NCI-H524 treated with DMSO at 0.1 percent for 48 hours (cell line): ENCODE measurements at regions not wholly inside any gene's neighbourhood (a gene's known extent, or its start where the extent isn't known, plus 50 kb on each side); places are given as distances from the start of the nearest gene placed in this dataset.
"Not testable (repeated sequence)": the region's sequence is repeated elsewhere in the genome, so short reads cannot be mapped to it uniquely, and the experiment has no call there.

ENCODE experiments used
- DNase-seq: peaks from one replicate; lab custom pipeline; 2025; lab: John Stamatoyannopoulos, UW

DNA sequence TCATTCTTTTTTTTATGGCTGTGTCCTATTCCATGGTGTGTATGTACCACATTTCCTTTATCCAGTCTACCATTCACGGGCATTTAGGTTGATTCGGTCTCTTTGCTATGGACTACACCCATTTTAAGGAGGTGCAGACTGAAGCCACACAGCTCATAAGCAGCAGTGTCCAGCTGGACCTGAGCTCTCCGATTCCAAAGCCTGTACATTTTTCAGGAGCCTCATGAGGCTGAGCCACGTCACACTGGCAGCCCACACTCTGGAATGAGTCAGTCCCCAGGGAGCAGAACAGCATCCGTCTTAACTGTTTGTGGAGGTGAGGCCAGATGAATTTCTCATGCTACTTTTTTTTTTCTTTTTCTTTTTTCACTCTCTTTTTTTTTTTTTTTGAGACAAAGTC lies 116.1 kb downstream of the C16orf95 start:
- no peak for DNase-seq

DNA sequence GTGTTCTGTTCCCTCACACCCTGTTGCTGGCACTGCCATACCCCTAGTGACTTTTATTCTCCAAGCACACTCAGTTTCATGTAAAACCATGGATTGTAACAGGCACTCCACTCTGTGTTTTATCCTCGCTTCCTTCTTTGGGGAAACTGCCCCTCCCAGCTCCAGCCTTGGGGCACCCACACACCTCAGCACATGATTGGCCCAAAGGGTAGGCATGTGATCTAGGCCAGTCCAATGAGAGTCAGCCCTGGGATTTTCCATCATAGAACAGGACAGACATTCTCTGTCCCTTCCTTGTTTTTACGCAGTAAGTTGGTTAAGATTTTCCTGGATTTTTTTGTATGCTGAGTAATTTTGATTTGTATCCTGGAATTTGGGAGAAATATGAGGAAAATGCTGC lies 115.4 kb downstream of the C16orf95 start:
- DNase-seq = no peak

DNA sequence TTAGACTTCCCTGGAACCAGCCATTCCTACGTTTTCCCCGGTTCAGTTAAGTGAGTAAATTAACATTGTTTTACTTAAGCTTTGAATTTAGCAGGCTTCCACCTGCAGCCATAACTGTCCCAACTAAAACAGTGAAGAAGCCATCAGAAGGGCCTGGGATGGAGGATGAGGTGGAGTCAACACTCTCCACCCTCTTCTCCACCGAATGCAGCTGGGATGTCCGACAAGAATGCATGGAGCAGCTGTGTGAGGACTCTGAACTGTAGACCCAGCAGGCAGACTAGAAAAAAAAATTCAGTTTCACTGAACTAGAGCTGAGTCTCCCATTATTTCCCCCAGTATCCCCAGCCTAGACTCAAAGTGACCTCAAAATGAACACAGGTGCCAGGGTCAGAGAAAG lies 114.8 kb downstream of the C16orf95 start:
- no peak for DNase-seq

DNA sequence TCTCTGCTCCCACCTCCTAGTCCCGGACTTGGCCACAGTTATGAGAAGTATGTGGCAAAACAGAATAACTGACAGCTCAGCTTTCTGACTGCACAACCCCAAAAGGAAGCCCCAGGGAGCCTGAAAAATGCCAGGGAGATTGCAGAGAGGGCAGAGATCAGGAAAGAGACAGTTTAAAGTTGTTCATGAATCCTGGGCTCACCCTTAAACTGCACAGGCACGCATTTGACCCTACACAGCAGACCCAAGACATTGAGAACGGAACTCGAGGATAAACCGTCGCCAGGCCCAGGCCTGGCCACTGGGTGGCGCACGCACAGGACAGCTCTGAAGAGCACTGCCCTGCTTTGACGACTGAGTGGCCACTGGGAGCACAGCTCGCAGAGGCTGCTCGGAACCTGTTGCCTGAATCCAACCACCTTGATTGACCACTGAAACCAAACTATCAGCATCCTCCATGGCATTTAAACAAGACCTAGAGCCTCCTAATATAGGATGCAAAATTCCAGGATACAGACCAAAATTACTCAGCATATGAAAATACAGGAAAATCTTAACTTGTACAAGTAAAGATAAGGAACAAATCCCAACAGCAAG lies 114.0 kb downstream of the C16orf95 start:
- DNase-seq = peak; percentile 5

DNA sequence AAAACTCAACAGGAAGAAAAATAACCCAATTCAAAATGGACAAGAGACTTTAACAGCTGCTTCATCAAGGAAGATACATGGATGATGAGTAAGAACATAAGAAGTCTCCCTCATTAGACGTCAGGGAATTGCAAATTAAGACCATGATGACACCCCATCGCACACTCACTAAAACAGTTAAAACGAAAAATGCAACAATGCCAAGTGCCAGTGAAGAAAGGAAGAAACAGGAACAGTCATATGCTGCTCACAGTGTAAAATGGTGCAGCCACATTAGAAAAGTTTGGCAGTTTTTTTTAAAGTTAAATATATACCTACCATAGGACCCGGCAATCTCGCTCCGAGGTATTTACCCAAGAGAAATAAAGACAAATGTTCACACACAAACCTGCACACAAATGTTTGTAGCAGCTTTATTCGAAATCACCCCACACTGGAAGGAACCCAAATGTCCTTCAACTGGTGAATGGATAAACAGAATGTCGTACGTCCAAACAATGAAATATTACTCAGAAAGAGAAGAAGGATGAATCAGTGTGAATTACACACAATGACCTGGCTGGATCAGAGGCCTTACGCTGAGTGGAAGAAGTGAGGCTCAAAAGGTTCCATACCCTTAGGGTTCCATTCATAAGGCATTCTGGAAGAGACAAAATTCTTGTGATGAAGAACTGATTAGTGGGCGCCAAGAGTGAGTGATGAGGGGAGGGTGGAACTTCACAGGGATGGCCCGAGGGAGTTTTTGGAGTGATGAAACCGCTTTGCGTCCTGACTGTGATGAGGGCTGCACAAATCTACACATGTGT lies 110.3 kb downstream of the C16orf95 start:
- DNase-seq = no peak

DNA sequence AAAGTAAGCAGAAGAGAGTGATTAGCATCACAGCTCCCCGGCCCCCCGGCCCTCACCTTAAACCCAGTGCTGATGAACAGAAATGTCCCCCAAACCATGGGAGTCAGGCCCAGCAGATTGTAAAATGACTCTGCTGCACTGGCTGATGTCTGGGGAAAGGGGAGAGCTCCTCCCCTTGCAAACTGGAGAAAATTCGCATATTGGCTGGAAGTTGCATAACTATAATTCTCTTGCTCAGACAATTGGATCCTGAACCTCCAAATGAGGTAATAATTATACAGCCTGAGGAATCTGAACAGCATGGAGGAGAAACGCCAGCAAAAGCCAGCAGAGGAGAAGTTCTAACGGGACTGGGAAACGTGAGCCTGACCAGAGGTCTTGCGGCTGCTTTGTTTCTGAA lies 109.7 kb downstream of the C16orf95 start:
- no peak for DNase-seq

DNA sequence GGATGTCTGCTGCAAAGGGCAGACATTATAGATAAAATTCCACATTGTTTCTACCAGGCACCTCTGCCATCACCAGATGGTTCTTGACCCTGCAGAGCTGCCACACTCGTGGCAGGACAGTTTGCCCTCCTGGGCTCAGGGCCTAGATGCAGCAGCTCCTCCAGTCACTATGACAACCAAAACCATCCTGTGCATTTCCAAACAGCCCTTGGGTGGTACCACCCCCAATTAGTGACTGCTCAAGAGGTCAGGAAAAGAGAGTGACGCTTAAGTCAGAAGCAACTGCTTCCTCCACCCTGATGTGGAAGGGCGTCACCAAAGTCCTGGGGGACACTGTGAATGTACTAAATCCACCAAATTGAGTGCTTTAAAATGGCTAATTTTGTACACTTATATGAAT lies 109.2 kb downstream of the C16orf95 start:
- no peak for DNase-seq

DNA sequence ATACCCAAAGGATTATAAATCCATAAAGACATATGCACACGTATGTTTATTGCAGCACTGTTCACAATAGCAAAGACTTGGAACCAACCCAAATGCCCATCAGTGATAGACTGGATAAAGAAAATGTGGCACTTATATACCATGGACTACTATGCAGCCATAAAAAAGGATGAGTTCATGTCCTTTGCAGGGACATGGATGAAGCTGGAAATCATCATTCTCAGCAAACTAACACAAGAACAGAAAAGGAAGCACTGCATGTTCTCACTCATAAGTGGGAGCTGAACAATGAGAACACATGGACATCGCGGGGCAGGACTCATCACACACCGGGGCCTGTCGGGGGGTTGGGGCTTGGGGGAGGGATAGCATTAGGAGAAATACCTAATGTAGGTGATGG lies 108.2 kb downstream of the C16orf95 start:
- not testable (repeated sequence) for DNase-seq

DNA sequence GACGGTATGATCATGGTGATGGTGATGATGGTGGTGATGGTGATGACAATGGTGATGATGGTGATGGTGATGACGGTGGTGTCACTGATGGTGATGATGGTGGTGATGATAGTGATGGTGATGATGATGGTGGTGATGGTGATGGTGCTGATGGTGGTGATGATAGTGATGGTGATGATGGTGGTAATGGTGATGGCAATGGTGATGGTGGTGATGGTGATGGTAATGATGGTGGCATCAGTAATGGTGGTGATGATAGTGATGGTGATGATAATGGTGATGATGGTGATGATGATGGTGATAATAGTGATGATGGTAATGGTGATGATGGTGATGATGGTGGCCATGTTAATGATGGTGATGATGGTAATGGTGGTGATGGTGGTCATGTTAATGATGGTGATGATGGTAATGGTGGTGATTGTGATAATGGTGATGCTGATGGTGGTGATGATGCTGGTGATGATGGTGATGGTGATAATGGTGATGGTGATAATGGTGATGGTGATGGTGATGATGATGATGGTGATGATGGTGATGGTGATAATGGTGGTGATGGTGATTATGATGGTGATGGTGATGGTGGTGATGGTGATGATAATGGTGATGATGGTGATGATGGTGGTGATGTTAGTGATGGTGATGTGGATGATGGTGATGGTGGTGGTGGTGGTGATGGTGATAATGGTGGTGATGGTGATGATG lies 107.2 kb downstream of the C16orf95 start:
- DNase-seq = no peak

DNA sequence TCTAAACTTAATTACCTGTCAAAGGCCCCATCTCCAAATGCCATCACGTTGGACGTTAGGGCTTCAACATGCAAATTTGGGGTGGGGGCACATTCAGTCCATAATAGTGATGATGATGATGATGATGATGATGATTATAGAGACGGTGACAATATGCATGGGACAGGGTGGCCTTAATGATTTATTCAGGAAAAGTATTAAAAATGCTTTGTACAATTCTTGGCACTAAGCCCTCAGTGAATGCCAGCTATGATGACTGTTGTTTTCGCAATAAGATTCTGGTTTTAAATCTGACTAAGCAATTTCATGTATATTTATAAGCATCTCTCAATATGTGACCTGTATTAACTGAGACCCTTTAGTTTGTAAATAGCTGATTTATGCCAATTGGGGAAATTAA lies 106.3 kb downstream of the C16orf95 start:
- no peak for DNase-seq

DNA sequence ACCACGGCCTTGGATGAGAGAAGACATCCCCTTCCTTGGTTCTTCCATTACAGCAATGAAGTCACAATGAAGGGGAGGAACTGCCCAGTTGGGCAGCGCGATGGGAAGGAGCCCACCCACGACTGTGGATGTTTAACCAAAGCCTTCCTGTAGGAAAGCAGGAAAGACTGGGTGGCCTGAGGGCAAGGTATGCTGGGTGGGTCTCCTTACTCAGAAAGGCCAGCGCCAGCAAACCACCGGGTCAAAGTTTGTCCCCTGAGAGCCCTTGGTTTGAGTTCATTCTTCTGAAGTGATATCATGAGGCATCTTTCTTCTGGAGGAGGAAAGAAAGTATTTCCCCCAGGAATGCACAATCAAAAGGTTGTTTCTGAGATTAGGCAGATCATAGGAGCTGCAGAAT lies 105.2 kb downstream of the C16orf95 start:
- no peak for DNase-seq

DNA sequence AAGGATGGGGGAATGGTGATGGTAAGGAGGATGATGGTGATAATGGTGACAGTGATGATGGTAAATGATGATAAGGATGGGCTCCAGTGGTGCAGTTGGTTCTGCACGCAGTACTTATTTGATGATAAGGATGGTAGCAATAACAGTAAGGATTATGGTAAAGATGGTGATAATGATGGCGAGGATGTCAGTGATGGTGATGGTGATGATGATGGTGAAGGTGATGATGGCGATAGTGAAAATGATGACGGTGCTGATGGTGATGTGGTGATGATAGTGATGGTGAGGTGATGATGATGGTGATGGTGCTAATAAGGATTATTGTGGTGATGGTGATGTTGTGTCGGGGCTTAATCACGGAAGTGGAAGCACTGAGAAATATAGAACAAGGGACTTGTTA lies 103.7 kb downstream of the C16orf95 start:
- DNase-seq = no peak

DNA sequence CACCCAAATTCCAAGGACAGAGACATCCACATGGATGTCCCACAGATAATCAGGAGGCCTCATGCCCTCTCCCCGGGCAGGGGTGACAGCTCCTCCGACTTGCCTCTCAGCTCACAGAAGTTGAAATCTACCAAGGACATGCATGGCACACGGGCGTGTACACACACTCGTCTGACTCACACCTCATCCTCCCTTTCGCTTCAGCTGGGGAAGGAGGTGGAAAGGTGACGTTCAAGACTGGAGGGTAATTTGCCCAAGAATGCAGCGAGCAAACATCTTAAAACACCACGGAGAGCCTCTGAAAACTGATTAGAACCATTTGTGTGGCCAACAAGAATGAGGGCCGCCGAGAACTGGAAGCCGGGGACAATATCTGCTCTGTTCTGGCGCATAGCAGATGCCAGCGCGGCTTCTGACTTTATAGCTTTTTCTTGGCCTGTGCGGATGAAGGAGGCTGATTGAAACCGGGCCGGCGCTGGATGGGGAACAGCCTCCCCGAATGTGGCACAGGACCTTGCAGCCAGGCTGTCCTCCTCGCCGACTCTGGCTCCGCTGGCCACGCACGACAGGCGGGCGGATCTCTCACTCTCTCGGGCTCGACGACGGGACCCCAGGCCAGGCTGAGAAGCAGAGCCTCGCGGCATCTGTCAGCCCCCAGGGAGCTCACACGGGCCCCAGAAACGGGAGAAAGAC lies 100.9 kb downstream of the C16orf95 start:
- DNase-seq = no peak

DNA sequence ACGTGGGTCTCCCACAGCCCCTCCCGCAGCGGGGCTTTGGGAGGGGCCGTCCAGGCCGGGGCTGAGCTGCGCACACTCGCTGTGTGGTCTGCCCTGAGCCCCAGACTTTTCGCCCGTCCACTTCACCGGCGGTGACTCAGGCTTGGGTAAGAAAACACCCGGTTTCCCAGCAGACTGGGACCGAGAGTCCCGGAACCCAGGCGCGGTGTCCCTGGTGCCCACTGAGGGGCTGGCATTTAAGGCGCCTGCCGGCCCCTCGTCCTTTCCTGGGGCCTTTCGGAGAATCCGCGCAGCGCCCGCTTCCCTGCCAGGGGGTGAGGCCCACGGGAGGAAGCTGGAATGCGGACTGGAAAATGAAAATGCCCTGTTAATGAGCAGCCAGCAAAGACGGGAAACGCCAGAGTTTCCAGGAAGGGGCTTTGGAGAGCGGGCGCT lies 100.3 kb downstream of the C16orf95 start:
- no peak for DNase-seq

DNA sequence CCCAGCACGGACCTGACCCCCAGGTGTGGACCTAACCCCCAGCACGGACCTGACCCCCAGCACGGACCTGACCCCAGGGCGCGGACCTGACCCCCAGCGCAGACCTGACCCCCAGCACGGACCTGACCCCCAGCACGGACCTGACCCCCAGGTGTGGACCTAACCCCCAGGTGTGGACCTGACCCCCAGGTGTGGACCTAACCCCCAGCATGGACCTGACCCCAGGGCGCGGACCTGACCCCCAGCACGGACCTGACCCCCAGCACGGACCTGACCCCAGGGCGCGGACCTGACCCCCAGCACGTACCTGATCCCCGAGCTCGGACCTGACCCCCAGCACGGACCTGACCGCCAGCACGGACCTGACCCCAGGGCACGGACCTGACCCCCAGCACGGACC lies 99.4 kb downstream of the C16orf95 start:
- DNase-seq = not testable (repeated sequence)

DNA sequence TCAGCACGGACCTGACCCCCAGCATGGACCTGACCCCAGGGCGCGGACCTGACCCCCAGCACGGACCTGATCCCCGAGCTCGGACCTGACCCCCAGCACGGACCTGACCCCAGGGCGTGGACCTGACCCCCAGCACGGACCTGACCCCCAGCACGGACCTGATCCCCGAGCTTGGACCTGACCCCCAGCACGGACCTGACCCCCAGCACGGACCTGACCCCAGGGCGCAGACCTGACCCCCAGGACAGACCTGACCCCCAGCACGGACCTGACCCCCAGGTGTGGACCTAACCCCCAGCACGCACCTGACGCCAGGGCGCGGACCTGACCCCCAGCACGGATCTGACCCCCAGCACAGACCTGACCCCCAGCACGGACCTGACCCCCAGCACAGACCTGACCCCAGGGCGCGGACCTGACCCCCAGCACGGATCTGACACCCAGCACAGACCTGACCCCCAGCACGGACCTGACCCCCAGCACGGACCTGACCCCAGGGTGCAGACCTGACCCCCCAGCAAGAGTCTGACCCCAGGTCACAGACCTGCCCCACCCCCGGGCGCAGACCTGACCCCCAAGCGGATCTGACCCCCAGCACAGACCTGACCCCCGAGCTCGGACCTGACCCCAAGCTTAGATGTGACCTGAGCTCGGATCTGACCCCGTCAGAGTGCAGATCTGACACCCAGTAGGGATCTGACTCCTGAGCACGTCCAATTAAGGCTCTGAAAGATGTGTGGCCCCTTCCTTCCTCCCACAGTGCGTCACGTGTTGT lies 98.7 kb downstream of the C16orf95 start:
- no peak for DNase-seq

DNA sequence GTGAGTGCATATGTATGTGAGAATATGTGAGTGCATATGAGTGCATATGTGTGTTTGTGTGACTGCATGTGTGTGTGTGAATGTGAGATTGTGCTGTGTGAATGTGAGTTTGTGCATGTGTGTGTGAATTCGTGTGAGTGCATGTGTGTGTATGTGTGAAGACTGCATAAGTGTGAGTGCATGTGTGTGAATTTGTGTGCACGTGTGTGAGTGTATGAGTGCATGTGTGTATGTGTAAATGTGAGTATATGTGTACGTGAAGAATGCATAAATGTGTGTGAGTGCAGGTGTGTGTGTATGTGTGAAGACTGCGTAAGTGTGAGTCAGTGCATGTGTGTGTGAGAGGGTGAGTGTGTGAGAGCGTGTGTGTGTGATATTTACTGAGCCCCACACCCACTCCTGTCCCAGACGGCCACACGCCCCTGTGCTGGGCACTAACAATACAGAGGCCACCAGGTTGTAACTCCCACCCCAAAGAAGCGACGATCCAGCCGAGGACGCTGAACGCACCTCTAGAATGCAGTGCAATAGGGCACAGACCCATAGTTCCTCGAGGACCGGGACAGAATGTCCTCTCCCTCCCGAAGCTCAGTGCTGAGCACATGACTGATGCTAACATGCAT lies 97.8 kb downstream of the C16orf95 start:
- DNase-seq = no peak

DNA sequence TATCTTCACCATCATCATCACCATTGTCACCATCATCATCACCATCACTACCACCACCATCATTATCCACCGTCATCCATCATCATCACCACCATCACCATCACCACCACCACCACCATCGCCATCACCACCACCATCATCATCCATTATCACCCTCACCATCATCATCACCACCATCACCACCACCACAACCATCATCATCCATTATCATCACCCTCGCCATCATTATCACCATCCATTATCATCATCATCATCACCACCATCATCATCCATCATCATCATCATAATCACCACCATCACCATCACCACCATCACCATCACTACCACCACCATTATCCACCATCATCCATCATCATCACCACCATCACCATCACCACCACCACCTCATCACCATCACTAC lies 95.6 kb downstream of the C16orf95 start:
- DNase-seq = no peak

DNA sequence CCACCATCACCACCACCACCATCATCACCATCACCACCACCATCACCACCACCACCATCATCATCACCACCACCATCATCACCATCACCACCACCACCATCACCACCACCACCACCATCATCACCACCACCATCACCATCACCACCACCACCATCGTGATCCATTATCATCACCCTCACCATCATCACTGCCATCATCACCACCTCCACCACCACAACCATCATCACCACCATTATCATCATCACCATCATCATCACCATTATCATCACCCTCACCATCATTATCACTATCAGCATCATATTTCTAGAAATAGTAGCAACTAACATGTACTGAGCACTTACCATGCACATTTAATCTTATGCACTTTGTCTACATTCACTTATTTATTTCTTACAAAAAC lies 94.9 kb downstream of the C16orf95 start:
- DNase-seq = no peak

DNA sequence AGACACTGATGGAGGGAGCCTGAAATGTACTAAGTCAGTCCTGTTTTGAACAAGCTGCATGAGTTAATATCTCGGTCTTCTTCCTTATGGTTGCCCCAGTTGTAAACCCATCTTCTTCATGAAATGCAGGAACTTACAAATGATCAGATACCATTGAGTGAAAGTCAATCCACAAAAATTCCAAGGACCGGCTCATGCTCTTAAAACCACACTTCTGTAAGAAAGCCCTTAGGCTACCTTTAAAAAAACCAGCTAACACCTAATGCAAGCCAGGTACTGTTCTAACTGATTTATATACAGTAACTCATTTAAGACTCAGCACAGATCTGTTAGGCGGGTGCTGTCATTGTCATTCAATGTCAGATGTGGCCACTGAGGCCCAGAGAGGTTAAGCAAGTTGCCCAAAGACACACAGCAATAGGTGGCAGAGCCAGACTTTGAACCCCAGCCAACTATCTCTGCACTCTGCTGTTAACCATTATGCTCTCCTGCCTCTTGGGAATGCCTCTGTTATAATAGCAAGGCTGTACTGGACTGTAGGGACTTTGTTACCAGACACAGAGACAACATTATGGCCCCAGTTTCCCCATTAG lies 93.4 kb downstream of the C16orf95 start:
- DNase-seq = no peak

DNA sequence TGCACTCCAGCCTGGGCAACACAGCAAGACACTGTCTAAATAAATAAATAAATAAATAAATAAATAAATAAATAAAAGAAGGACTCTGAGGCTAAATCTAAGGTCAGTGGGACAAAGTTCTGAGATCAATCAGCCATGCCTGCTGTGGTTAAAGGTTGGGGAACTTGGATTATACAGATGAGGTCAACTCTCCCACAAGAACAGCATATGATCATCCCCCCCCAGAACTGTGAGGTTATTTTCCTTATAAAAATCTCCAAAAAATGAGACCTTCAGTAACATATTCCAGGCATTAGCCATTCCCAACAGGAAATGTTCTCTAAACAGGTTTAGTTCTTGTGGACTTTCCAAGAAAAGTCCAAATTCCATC lies 90.3 kb downstream of the C16orf95 start:
- DNase-seq = no peak
